ENCODE measurements at regions not wholly inside any gene's neighbourhood (a gene's known extent, or its start where the extent isn't known, plus 50 kb on each side); places are given as distances from the start of the nearest gene placed in this dataset.
"Not testable (repeated sequence)": the region's sequence is repeated elsewhere in the genome, so short reads cannot be mapped to it uniquely, and the experiment has no call there.

DNA sequence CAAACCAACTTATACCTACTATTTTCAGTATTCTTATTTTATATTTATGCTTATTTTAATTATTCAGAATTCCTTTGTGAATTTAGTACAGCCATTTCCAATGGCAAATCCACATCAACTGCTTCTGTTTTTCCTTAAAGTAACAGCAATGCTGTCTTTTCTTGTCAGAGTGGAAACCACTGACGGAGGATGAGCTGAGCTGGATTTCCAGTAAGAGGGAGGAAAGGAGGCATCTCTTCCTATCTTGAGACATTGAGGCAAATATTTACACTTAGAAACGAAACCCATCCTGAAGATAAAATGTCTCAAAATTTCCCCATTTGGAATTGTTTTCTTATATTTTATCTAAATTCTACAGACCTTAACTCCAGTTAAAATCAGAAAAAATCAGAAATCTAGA, 66.1 kb upstream of the SLC44A3 start:
- TF ChIP-seq ZFX (IDR thresholded peaks at IDR 0.05; ENCODE audit: borderline replicate concordance) (no peak), CTCF (IDR thresholded peaks at IDR 0.05) (no peak)
- H3K27ac ChIP-seq = no peak overlapping the region

DNA sequence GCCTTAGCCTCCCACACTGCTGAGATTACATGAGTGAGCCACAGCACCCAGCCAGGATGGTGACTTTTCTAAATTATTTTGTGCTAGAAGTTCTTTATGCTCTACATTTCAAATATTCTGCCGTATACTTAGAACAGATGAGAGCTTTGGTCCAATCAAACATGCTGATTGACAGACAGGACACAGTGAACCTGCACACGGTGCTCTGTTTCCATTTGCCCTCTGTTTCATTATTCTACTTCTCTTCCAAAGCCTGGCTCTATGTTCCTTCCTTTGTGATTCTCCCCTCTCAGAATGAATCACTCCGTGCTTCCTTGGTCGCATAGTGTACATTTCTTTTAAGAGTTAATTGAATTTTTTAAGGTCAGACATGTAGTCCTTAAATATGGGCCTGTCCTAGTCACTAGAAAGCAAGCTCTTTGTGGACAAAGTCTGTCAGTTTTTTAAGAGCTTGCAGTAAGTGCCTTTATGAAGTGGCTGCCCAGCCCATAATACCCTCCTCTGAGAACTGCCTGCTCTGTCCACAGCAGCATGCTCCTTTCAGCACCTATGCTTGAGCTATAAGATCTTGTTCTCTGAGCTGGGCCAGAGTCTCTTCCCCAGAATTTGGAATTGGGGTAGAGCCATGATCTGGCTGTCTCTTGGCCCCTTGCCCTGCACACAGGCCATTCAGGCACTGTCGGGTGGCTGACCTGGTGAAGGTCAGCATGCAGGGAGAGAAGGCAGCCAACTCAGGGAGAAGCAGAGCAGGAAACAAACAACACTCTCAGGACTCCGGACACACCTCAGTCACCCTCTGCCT, 66.8 kb upstream of the SLC44A3 start:
- no peak overlapping the region for H3K27ac ChIP-seq
- TF ChIP-seq ZFX (IDR thresholded peaks at IDR 0.05; ENCODE audit: borderline replicate concordance) (no peak), CTCF (IDR thresholded peaks at IDR 0.05) (no peak)

- H3K27ac ChIP-seq = not testable (repeated sequence)
Observed at GRCh38 chr1:94751483-94751882, 68.7 kb upstream of the SLC44A3 start.

DNA sequence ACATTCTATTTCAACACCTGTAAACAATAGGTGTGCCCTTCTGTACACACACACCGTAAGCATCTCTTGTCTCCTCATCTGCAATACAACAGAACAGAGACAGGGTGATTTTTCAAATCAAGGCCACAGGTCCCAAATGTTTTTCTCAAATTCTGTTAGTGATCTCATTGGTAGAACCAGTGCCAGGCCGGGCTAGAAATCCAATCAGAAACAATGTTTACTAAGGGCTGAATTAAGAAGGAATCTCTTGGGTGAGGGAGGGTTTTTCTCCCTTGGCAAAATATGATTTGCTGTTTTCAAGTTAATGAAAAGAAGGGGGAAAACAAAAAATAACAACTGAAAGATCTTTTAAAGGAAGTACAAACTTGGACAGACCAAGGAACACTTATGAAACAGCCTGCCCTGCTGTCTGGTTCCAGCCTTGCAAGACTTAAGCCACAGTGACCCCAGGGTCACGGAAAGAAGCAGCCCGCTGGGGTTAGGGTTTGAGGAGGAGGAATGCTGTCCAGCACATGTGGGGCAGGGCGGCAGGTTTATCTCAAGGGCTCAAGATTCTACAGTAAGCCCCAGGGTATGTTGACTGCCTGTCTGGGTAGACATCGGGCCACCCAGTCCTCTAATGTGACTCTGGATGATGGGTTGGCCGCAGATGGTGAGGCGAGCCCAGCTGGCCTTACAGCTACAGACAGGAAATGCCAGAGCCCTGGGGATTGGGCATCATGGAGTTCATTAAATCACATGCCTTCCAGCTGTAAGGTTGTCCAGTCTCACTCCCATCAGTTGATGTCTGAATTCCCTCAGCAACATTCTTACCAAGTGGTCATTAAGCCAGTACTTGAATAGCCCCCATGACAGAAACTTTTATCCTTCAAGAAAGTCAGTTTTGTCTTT, 73.3 kb upstream of the SLC44A3 start:
- 0 out of 2 replicates have a peak overlapping the region, but pooled peaks have one; percentile 15 for H3K27ac ChIP-seq
- TF ChIP-seq CTCF (IDR thresholded peaks at IDR 0.05) = no peak
- no peak for TF ChIP-seq ZFX (IDR thresholded peaks at IDR 0.05; ENCODE audit: borderline replicate concordance)

- H3K27ac ChIP-seq = peak overlapping the region; percentile 15; the same call in 1 of the 2 replicates
- TF ChIP-seq CTCF (IDR thresholded peaks at IDR 0.05) (no peak), ZFX (IDR thresholded peaks at IDR 0.05; ENCODE audit: borderline replicate concordance) (no peak)
Observed at GRCh38 chr1:94745742-94746141, 74.4 kb upstream of the SLC44A3 start.

- H3K27ac ChIP-seq = peak overlapping the region; percentile 83
- TF ChIP-seq ZFX (IDR thresholded peaks at IDR 0.05; ENCODE audit: borderline replicate concordance) (no peak), CTCF (IDR thresholded peaks at IDR 0.05) (no peak)
Observed at GRCh38 chr1:94743862-94744261, 76.3 kb upstream of the SLC44A3 start.

DNA sequence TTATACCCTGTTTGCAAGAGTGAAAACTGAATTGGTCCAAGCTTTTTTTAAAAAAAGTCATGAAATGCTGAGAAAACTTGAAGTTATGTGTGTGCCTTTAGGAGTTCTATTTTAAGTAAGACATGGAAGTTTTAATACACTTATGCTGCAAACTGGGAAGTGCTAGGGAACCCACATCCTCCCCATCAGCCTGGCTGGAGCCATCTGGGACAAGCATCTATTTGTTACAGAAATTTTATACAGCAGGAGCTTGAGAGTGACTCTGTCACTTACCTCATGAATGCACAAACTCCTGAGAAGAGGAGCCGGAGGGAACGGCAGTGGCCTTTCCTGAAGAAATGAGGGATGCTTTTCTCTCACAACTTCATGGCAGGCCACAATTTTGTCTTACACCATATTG, 78.2 kb upstream of the SLC44A3 start:
- no peak for TF ChIP-seq CTCF (IDR thresholded peaks at IDR 0.05)
- TF ChIP-seq ZFX (IDR thresholded peaks at IDR 0.05; ENCODE audit: borderline replicate concordance) = no peak
- no peak overlapping the region for H3K27ac ChIP-seq

Measured in 22Rv1 (cell line).